Stomach (tissue), 4 donors: ENCODE measurements at regions not wholly inside any gene's neighbourhood (a gene's known extent, or its start where the extent isn't known, plus 50 kb on each side); places are given as distances from the start of the nearest gene placed in this dataset.

Source experiments
- CTCF ChIP-seq, 7 experiments: fragments of 450-650 bp in 4 of 7; fragments of 200-600 bp in 3 of 7; sonication (generic) in 3 of 7; IDR thresholded peaks; one replicate each; pipeline ENCODE4 v1.5.1; 2016 to 2019; ENCODE audit warnings: antibody characterized with exemption in 7 of 7, control low read depth in 2 of 7, mild to moderate bottlenecking in 1 of 7
- POLR2A ChIP-seq, 4 donors: fragments of 450-650 bp; IDR thresholded peaks; one replicate each; pipeline ENCODE4 v1.6.1; 2016; ENCODE audit warnings: antibody characterized with exemption in 4 of 4, control low read depth in 2 of 4, mild to moderate bottlenecking in 1 of 4, moderate library complexity in 1 of 4
- POLR2AphosphoS5 ChIP-seq, 3 donors: sonication (generic); formaldehyde crosslinking; IDR thresholded peaks; one replicate each; pipeline ENCODE4 v1.6.1; 2016; ENCODE audit warnings: antibody characterized with exemption in 3 of 3

GRCh38 chr4:11072463-11072862 is 356.2 kb downstream of the HS3ST1 start:
- TF ChIP-seq POLR2A (IDR thresholded peaks at IDR 0.05): no peak
- no peak for TF ChIP-seq CTCF (IDR thresholded peaks at IDR 0.05)
- TF ChIP-seq POLR2AphosphoS5 (IDR thresholded peaks at IDR 0.05): no peak
